ENCODE measurements at regions not wholly inside any gene's neighbourhood (a gene's known extent, or its start where the extent isn't known, plus 50 kb on each side); places are given as distances from the start of the nearest gene placed in this dataset.
"Not testable (repeated sequence)": the region's sequence is repeated elsewhere in the genome, so short reads cannot be mapped to it uniquely, and the experiment has no call there.

DNA sequence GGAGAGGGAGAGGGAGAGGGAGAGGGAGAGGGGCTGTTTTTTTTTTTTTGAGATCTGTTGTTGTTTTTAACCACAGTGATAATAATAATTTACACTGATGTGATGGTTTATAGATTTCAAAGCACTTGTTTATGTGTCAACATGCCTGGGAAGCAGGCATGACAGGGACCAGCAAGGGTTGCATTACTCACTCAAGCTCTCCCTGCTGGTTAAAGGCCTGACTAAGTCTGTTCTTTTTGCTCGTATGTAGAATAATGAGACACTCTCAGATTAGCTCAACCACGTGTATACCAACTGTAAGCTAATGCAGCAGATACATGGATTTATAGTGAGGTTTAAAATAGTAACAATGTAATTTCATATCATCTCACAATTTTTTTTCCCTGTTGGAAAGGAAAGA is 134.6 kb upstream of the BOD1L1 start:
- intact Hi-C loops (cut with micrococcal nuclease), result no loop called here

DNA sequence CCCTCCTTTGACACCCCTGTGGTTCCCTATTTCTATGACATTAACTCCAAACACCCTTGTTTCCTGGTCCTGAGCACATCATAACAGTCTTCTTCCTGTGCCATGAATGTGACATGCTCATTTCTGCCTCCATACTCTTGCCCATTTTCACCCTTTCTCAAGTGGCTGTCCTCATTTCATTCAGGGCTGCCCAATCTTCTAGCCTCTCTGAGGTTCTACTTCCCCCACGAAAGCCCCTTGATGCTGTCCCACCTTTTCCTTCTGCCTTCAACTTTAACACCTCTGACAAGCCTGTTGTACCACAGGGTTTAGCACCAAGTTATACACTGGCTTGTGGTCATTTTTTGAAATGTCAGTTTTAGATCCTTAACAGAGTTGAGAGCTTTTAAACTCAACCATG is 136.2 kb upstream of the BOD1L1 start:
- intact Hi-C loops (cut with micrococcal nuclease), result no loop called here

DNA sequence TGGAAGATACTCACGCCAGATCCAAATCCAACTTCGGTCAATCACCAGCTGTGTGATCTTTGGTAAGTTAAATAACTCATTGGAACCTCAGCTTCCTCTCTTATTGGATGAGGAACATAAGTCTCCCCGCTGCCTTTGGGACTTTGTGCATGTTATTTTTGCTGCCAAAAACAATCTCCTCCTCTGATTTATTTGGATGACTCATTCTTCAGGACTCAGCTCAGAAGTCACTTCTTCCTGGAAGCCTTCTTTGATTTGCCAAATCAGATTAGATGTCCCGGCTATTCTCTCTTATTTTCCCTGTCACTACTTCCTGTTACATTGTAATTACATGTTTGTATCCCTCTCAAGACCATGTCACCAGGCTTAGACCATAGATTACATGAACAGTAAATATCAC is 138.0 kb upstream of the BOD1L1 start:
- intact Hi-C loops (cut with micrococcal nuclease), result no loop called here

DNA sequence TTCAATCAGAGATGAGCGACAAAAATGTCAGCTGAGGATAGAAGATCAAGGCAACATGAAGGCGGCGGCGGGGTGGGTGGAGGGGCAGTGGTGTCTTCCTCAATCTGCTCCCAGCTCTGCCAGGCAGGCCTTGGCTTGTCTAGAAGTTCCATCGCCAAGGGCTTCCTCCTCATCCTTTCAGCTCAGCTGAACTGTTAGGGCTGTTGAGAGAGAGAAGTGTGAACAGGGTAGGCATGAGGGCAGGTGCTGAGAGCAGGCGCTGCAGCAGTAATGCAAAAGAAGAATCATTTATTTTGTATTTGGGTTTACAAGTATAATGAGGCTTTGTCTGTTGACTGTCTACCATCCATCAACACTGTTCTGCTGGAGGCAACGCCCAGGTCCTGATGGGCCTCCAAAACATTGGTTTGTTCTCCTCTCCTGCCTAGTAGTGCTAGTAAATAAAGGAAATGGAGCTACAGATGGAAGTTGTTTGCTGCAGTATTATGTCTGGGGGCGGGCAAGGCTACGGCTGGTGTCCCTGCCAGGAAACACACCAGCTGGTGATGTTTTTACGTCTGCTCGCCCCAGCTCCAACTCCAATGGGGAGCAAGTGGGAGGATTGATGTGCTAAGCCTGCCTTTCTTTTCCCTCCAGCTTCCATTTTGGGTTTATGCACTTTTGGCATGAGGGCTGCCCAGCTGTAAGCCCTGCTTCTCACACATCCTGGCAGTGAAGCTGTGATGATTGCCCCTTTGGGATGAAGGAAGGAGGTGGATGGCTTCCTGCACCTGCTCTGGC is 139.4 kb upstream of the BOD1L1 start:
- intact Hi-C loops (cut with micrococcal nuclease), result no loop called here

DNA sequence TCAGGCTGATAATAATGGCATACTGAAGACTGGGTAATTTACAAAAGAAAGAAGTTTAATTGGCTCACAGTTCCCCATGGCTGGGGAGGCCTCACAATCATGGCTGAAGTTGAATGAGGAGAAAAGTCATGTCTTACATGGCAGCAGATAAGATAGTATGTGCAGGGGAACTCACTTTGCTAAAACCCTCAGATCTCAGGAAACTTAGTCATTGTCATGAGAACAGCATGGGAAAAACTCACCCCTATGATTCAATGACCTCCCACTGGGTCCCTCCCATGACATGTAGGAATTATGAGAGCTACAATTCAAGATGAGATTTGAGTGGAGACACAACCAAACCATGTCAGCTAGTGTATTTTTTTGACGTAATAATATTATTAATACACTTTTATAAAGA is 149.8 kb upstream of the BOD1L1 start:
- intact Hi-C loops (cut with micrococcal nuclease), result no loop called here

DNA sequence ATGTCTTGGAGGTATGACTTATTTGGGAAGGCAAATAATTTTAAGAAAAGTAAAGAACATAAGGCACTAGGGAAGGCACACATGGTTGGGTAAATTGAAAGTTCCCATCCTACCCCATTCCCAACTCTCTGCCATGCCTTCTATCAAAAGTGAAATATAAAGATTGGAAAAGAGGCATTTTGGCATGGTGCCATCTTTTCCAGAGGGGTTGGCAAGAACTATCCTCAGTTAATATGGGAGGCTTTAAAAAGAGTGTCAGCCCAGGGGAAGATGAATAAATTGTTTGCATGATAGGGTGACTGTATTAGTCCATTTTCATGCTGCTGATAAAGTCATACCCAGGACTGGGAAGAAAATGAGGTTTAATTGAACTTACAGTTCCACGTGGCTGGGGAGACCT is 150.8 kb upstream of the BOD1L1 start:
- intact Hi-C loops (cut with micrococcal nuclease), result no loop called here

DNA sequence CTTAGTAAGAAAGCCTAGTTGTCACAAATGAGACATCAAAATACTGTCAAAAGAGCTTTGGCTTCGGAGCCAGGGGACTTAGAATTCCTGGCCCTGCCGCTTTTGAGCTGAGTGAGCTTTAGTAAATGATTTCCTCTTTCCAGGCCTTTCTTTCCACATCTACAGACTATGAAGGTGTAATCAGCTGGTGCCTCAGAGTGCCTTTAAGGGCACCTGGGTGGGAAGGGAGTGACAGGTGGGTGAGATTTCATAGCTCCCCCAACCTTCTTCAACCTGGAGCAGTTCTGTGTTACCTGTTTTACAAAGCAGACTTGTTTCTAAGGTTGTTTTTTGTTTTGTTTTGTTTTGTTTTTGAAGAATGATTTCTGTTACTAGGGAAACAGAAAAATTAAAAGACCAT is 154.7 kb upstream of the BOD1L1 start:
- intact Hi-C loops (cut with micrococcal nuclease), result no loop called here

DNA sequence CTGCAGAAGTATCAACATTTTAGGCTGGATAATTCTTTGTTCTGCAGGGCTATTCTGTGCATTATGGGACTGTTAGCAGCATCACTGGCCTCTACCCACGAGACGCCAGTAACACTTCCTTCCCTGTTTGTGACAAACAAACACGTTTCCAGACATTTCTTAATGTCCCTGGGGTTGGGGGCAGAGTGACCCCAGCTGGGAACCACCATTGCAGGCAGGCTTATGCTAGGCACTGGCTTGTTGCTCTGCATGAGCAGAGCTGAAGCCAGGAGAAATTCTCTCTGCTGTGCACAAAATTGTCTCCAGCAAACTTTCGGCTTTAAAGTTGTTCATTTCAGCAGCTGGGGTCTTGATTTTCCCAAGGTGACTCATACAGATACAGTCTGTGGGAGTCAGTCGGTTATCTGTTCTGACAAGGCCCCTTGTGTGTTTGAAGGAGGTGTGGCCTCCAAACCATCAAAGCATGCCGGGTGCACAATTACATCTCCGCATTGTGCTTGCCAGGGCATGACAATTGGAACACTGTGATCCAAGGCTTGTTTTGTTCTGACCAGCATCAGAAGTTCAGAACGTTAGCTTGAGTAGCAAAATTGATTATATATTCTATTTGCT is 156.4 kb upstream of the BOD1L1 start:
- intact Hi-C loops (cut with micrococcal nuclease), result no loop called here

DNA sequence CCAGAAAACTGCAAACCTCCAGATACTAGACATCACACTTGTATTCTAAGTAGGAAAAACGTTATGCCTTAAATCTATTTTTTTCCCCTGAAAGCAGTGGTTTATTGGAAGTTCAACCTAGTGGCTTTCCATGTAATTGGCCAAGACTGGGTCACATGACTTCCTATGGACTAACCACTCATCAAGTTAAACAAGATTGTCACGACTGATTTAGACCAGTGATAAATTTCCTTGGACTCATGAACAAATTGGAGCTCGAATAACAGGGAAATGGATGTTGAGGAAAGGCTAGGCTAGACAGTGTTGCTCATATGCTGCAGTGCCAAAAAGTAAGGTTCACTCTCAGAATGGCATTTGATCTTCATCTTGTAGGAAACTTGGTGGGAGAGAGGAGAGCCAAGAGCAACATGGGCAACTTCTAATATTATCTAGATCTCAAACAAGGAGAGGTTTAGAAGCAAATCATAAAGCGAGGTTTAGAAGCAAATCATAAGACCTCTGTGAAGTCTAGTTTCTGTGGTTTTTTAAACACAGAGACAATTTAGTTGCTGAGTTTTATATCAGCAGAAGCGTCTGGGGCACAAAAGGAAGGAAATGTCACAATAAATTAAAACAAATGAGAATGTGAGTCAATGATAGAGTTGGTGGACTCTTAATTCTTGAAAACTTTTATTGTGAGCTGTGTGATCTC is 165.6 kb upstream of the BOD1L1 start:
- intact Hi-C loops (cut with micrococcal nuclease), result no loop called here

DNA sequence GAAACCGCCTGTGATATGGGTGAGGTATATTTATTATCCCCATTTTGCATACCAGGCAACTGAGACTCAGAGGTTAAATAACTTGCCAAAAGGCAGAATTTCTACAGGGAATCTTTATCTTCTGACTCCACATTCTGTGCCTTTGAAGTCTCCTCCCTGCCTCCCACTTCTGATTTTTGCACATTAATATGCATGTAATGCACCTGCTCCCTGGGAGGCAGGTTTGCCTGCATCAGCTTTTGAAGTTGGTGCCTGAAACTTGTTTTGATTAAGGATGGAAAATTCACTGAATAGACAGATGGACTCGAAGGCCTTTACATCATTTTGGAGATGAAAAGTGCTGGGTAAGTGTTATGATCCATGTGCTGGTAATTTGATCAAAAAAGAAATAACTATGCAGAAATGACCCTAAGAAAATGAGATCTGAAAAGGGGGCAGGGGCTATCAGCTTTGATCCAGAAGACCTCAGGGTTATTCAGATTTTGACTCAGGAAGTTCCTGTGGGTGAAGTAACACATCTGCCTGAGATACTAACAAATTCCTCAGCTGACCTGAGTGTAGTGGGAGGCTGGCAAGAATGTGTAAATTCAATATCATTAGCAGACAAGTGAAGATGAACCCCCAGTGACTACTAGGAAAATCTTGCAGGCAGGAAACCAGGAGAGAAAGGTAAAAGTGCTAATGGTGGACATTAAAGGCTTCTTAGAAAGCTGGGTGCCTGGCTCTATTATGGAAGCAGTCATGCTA is 167.5 kb upstream of the BOD1L1 start:
- intact Hi-C loops (cut with micrococcal nuclease), result no loop called here

DNA sequence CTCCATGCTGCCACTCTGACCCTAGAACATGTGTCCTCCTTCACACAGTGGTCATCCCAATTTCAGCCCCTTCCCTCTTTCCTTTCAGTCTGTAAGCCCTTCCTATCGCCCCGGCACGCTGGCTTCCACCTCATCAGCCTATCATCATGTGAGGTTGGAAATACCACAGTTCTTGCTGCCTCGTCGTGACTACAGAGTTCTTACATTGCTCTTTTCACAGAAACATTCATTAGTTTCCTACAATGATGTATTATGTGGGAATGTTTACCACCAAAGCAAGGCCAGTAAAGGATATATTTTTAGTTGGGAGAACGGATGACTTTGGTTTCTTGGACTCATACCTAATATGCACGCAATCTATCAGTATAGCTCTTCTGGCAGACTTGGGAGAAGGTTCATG is 169.5 kb upstream of the BOD1L1 start:
- intact Hi-C loops (cut with micrococcal nuclease), result no loop called here

DNA sequence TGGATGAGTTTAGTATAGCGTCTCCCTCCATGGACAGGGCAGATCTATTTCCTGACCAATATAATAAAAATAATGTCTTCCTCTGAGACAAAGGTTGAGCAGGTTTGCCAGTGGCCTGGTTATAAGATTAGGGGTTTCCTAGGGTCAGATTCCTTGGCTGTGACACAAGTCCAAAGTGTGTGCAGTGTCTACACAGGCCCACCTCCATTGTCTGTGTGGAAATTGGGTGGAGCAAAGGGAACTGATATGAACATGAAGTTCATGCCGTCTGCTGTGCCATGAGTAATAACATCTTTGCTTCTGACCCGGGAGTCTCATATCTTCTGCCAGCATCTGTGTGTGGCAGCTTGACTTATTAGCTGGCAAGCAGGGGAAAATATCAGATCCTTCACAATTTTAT is 187.7 kb upstream of the BOD1L1 start:
- intact Hi-C loops (cut with micrococcal nuclease), result no loop called here

DNA sequence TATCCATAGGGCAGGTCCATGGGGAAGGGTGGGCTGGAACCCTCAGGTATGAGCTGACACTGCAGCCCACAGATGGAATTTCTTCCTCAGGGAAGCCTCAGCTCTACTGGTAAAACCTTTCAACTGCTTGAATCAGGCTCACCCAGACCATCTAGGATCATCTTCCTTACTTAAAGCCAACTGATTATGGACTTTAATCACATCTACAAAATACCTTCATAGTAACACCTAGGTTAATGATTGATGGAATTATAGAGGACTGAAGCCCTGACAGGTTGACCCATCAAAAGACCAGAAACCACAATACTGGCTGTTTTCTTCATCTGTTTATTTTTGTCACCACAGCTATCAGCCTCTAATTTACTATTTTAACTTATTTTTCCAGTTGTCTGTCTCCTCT is 188.9 kb upstream of the BOD1L1 start:
- intact Hi-C loops (cut with micrococcal nuclease), result no loop called here

DNA sequence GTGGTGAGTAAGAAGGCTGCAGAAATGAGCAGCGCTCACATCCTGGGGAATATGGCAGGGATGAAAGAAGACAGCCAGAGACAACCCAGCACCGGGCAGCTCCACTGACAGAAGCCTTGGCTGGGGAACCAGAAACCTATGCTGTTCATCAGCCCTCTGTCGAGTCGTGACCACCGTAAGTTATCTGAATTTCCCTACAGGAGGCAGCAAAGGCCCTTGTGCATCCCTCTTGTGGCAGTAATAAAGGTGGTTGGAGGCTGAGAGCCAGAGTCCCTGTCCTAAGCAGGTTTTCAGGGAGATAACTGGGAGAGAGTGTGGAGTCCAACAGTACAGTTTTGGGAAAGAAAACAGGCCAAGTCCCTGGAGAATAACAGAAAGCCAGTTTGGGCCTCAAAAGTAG is 194.0 kb upstream of the BOD1L1 start:
- intact Hi-C loops (cut with micrococcal nuclease), result no loop called here

DNA sequence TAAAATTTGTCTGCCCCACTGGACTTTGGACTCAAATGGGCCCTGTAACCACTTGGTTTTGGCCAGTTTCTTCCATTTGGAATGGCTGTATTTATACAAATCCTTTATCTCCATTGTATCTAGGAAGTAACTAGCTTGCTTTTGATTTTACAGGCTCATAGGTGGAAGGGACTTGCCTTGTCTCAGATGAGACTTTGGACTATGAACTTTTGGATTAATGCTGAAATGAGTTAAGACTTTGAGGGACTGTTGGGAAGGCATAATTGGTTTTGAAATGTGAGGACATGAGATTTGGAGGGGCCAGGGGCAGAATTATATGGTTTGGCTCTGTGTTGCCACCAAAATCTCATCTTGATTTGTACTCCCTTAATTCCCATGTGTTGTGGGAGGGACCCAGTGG is 198.3 kb upstream of the BOD1L1 start:
- intact Hi-C loops (cut with micrococcal nuclease), result not testable (repeated sequence)

DNA sequence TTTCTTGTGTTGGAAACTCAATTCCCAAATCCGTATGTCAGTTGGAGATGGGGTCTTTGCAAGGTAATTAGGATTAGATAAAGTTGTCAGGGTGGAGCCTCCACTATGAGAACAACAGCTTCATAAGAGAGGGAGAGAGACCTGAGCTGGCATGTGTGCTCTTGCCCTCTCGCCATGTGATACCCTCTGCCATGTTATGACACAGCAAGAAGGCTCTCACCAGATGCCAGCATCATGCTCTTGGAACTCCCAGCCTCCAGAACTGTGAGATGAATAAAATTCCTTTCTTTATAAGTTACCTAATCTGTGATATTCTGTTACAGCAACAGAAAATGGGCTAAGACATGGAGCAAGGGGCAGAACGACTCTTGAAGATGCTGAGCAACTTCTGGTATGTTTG is 201.9 kb upstream of the BOD1L1 start:
- intact Hi-C loops (cut with micrococcal nuclease), result no loop called here

DNA sequence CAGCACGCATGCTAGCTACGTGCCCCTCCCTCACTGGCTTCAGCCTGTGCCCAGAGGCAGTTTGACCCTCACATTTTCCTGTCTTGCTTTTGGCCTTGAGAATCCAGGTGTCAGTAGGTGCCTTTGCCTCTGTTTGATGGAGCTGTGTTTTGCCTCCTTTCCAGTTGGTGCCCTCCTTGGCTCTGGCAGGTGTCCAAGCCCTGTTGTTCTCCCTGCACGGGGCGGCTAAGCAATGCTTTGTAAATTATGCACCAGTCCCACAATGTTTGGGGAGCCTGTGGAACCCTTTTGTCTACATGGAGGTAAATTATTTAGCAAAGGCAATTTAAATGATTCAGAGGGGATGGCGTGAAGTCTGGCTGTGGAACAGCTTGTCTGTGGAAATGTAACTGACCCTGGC is 202.9 kb upstream of the BOD1L1 start:
- intact Hi-C loops (cut with micrococcal nuclease), result no loop called here

DNA sequence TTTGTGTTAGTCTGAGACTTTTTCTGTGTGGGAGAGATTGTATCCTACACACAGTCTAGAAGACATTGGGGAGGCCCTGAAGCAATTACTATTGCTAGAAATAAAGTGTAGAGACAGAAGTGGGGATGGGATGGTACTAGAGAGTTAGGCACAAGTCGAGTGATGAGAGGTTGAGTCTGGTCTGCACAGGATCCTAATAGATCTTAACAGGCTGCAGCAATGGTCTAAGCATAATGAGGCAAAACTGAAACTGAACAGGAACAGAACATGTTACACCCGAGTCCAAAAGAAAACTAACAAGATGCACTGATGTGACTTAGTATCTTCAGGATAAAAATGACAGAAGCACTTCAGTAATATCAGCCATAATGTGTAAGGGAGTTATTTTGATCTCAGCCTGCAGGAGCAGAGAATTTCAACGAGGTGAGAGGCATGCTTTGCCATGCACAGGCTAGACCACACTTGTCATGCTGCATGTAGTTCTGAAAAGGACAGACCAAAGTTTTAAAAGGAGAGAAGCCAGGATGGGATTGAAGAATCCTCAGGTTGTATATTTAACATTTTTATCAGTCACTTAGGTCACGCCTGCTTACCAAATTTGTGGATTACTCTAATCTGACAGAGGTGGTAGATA is 205.8 kb upstream of the BOD1L1 start:
- intact Hi-C loops (cut with micrococcal nuclease), result no loop called here

DNA sequence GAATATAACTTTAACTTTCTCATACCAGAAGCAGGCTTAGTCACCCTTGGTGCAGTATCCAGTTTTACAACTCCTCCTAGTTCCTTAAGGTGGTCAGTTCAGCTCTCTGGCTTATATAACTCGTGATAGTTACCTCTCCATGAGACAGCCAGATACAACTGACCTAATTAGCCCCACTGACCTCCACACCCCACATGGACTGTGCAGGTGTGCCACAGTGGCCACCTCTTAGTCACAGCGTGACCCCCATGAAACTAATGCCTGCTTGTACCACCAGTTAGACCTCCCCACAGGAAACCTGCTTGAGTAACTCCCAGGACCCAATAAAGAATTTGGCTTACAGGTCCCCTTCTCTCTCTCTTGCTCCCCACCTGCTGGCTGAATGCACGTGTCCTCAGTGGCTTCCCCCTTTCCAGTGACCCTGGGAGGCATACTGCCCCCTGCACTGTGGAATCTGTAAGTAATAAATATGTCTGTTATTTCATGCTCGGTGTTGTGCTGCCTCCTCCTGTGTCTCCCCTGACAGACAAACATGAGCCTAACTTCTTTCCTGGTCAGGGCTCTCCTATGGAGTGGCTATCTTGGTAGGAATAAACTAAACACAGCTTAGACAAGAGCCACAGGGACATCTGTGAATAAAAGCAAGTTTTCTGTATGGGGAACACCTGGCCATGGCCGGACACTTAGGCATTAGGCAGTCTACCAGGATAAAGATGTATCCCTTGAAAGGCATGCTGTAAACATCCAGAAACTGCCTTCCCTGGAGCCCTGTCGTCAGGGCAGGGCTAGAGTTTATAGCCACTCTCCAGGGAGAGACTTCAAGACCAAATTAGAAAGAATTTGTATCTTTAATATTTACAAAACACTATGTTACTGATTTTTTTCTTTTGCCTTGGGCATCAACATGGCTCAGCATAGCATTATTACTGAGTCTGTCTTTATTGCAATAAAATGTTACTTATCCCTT is 209.7 kb upstream of the BOD1L1 start:
- intact Hi-C loops (cut with micrococcal nuclease), result no loop called here

DNA sequence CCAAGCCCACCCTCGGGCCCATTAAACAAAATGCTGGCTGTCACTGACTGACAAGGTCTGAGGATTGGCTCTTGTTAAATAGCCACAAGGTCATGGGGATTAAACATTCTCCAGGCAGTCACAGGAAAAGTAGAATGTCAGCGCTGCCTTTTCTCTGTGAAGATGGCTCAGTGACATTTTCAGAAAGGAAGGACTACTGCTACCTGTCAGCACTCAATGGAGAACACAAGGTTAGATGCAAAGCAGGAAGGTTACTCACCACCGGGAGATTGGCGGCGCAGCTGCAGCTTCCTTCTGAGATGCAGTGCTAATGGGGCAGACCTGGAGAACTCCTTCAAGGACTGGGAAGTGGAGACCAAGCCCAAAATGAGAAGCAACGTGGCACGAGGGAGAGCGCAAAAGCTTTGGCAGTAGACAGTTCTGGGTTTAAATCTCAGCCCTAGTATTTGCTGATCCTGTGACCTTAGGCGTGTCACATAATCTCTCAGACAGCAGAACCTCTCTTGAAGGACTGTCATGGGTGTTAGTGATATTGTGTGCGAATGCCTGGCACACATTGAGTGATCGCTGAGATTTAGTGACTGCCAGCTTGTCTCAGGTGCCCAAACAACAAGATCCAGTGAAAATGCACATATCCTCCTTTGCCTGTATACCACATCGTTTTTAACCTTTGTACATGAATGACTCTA is 213.1 kb upstream of the BOD1L1 start:
- intact Hi-C loops (cut with micrococcal nuclease), result no loop called here
